Skeletal muscle satellite cell (primary cell): ENCODE measurements at regions not wholly inside any gene's neighbourhood (a gene's known extent, or its start where the extent isn't known, plus 50 kb on each side); places are given as distances from the start of the nearest gene placed in this dataset.

ENCODE experiments used
- H3K27me3 ChIP-seq: 2 replicates; pipeline ENCODE4 v1.7.0; 2013; ENCODE audit warnings: low read length; ENCODE audit not compliant: control insufficient read depth, insufficient read depth
- H3K36me3 ChIP-seq: 2 replicates; pipeline ENCODE4 v1.7.0; 2013; ENCODE audit warnings: mild to moderate bottlenecking, control low read depth, low read length; ENCODE audit not compliant: insufficient read depth
- H3K4me1 ChIP-seq: 2 replicates; pipeline ENCODE4 v1.7.0; 2013; ENCODE audit warnings: low read length; ENCODE audit not compliant: control insufficient read depth, insufficient read depth
- H3K4me2 ChIP-seq: 2 replicates; pipeline ENCODE4 v1.7.0; 2013; ENCODE audit warnings: mild to moderate bottlenecking, low read length
- H3K4me3 ChIP-seq: 2 replicates; pipeline ENCODE4 v1.7.0; 2013; ENCODE audit warnings: low read length
- H3K9ac ChIP-seq: 2 replicates; pipeline ENCODE4 v1.7.0; 2013; ENCODE audit warnings: mild to moderate bottlenecking, low read depth, low read length, moderate library complexity
- H3K9me3 ChIP-seq: replicated peaks from 2 replicates; pipeline ENCODE4 v1.7.0; 2013; ENCODE audit warnings: mild to moderate bottlenecking, control low read depth, low read length

GRCh38 chr2:15814403-15814802, 125.9 kb upstream of the MYCN start:
- Histone ChIP-seq H3K9me3 (peaks cover 9% of the 10 kb centered on the region), H3K4me2 (no peak overlapping the region), H3K4me3 (no peak overlapping the region), H3K27me3 (no peaks in the 10 kb centered on the region), H3K36me3 (no peaks in the 10 kb centered on the region), H3K9ac (no peak overlapping the region), H3K4me1 (no peaks in the 10 kb centered on the region)

DNA sequence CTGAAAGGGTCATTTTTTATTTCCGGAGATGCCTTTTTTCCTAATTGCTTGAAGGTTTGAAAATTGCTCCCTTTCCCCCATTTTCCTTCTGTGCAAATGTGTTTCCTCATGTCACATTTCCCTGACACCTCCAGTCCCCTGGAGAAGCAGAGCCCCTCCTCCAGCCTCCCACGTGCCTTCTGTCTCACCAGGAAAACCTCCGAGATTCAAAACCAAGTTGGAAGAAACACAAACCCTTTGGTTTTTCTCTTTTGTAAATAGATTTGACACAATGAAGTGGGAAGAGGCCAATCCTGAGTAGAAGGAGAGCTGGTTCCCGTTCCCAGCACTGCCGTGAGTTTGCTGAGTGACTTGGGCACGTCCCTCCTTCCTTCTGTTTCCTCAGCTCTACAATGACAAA, 125.4 kb upstream of the MYCN start:
- H3K9me3 ChIP-seq: peaks cover 9% of the 10 kb centered on the region
- no peak overlapping the region for H3K4me2 ChIP-seq
- no peaks in the 10 kb centered on the region for H3K36me3 ChIP-seq
- no peak overlapping the region for H3K9ac ChIP-seq
- H3K4me1 ChIP-seq: no peaks in the 10 kb centered on the region
- H3K27me3 ChIP-seq: no peaks in the 10 kb centered on the region
- H3K4me3 ChIP-seq: no peak overlapping the region

- Histone ChIP-seq H3K4me2 (no peak overlapping the region), H3K9me3 (peaks cover 9% of the 10 kb centered on the region), H3K9ac (no peak overlapping the region), H3K27me3 (no peaks in the 10 kb centered on the region), H3K36me3 (no peaks in the 10 kb centered on the region), H3K4me1 (no peaks in the 10 kb centered on the region), H3K4me3 (no peak overlapping the region)
Observed at GRCh38 chr2:15816226-15816625, 124.1 kb upstream of the MYCN start.

GRCh38 chr2:15816674-15817406, 123.5 kb upstream of the MYCN start:
- Histone ChIP-seq H3K4me1 (no peaks in the 10 kb centered on the region), H3K9ac (no peak overlapping the region), H3K36me3 (no peaks in the 10 kb centered on the region), H3K4me3 (no peak overlapping the region), H3K9me3 (peaks cover 9% of the 10 kb centered on the region), H3K4me2 (no peak overlapping the region), H3K27me3 (no peaks in the 10 kb centered on the region)

- Histone ChIP-seq H3K9me3 (peaks cover 10% of the 10 kb centered on the region), H3K4me2 (no peak overlapping the region), H3K4me1 (no peaks in the 10 kb centered on the region), H3K4me3 (no peak overlapping the region), H3K27me3 (no peaks in the 10 kb centered on the region), H3K9ac (no peak overlapping the region), H3K36me3 (no peaks in the 10 kb centered on the region)
Observed at GRCh38 chr2:15817748-15818147, 122.6 kb upstream of the MYCN start.

GRCh38 chr2:15818318-15818753, 122.0 kb upstream of the MYCN start:
- H3K4me3 ChIP-seq: no peak overlapping the region
- peaks cover 8% of the 10 kb centered on the region for H3K9me3 ChIP-seq
- no peaks in the 10 kb centered on the region for H3K36me3 ChIP-seq
- H3K4me2 ChIP-seq: no peak overlapping the region
- H3K9ac ChIP-seq: no peak overlapping the region
- H3K27me3 ChIP-seq: no peaks in the 10 kb centered on the region
- H3K4me1 ChIP-seq: no peaks in the 10 kb centered on the region

DNA sequence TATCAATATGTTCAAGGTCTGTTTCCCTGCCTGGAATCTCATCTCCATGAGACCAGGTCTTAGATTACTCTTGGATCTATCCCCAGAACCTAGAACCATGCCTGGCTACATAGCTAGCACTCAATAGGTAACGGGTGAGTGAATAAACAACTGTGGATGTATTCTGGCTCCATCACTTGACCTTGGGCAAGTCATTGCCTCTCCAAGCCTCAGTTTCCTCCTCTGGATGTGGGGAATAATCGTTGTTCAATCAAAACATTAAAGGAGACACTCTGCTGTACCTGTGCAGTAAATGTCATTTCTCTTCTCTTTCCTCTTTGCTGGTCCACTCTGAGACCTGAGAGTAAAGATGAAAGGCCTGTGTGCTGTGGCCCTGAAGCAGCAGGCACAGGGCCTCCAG, 121.5 kb upstream of the MYCN start:
- Histone ChIP-seq H3K4me3 (no peak overlapping the region), H3K36me3 (no peaks in the 10 kb centered on the region), H3K27me3 (no peaks in the 10 kb centered on the region)

DNA sequence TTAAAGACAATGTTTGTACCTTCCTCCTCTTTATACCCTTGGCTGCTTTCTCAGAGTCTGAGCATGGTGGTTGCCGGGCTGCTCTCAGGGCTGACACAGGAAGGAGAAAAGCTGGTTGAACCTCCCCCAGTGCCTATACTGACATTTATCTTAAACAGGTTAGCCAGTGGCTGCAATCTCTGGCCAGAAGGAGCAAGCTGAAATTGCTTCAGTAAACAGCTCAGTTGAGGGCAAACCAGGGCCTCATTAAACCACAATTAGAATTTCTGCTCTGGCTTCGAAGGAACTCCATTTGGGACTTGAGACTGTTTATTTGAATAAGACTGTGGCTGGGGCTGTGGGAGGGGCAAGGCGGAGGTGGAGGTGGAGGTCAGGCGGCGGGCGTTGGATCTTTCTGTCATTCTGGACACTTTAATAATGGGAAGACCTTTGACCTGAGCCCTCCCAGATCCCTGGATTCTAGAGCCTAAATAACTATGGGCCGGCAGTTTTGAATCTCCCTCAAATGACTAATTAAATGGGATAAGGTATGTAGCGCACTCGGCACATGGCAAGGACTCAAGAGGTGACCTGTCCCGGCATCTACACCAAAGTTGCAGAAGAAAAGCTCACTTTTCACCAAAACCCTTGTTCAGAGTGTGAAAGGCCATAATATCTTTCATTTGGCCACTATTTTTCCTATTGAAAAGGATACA, 120.6 kb upstream of the MYCN start:
- no peaks in the 10 kb centered on the region for H3K4me1 ChIP-seq
- H3K36me3 ChIP-seq: no peaks in the 10 kb centered on the region
- H3K4me3 ChIP-seq: no peak overlapping the region
- H3K9me3 ChIP-seq: peaks cover 7% of the 10 kb centered on the region
- H3K4me2 ChIP-seq: no peak overlapping the region
- H3K27me3 ChIP-seq: no peaks in the 10 kb centered on the region
- H3K9ac ChIP-seq: no peak overlapping the region

More for the DNA sequence above, 121.5 kb upstream of the MYCN start:
- peaks cover 7% of the 10 kb centered on the region for H3K9me3 ChIP-seq
- H3K9ac ChIP-seq: no peak overlapping the region
- no peak overlapping the region for H3K4me2 ChIP-seq
- no peaks in the 10 kb centered on the region for H3K4me1 ChIP-seq

- Histone ChIP-seq H3K9me3 (peaks cover 7% of the 10 kb centered on the region), H3K4me1 (no peaks in the 10 kb centered on the region), H3K36me3 (no peaks in the 10 kb centered on the region), H3K4me2 (no peak overlapping the region), H3K9ac (no peak overlapping the region), H3K4me3 (no peak overlapping the region), H3K27me3 (no peaks in the 10 kb centered on the region)
Observed at GRCh38 chr2:15820257-15820566, 120.1 kb upstream of the MYCN start.

- no peaks in the 10 kb centered on the region for H3K4me1 ChIP-seq
- no peaks in the 10 kb centered on the region for H3K36me3 ChIP-seq
- no peak overlapping the region for H3K9ac ChIP-seq
- H3K4me3 ChIP-seq: no peak overlapping the region
- no peak overlapping the region for H3K4me2 ChIP-seq
- H3K9me3 ChIP-seq: peaks cover 7% of the 10 kb centered on the region
- no peaks in the 10 kb centered on the region for H3K27me3 ChIP-seq
Observed at GRCh38 chr2:15820927-15821326, 119.4 kb upstream of the MYCN start.

DNA sequence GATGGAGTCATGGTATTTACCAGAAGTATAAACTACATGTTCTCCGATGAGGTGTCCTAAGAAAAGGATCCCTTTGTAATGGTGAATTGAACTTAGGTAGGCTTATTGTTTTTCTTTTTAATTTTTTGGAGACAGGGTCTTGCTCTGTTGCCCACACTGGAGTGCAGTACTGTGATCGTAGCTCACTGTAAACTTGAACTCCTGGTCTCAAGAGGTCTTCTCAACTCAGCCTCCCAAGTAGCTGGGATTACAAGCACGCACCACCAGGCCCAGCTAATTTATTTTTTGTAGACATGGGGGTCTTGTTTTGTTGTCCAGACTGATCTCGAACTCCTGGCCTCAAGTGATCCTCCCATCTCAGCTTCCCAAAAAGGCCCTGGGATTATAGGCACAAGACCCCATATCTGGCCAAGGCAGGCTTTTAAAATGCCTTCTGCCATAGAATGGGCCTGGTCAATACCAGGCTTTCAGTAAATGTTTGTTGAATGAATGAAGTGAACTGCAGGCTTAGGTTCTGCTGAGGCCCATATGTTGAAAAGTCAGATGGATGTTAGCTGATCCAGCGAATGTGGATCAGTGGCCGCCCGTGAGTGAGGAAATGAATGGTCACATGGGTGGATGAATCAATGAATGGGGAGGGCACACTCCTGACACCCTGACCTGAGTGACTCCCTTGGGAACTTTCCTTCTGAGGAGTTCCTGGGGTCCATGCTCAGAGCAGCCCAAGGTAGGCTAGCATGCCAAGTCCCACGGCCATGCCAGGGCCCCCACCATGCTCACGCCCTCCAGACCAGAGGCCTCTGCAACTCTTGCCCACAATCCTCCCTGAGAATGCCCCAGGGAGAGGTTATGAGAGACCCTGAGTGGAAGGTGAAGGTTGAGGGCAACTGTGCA, 118.0 kb upstream of the MYCN start:
- Histone ChIP-seq H3K27me3 (no peaks in the 10 kb centered on the region), H3K9me3 (peaks cover 7% of the 10 kb centered on the region), H3K36me3 (no peaks in the 10 kb centered on the region), H3K4me3 (no peak overlapping the region), H3K9ac (no peak overlapping the region), H3K4me2 (no peak overlapping the region), H3K4me1 (no peaks in the 10 kb centered on the region)
